Lower lobe of right lung (tissue), 2 donors: ENCODE measurements at regions not wholly inside any gene's neighbourhood (a gene's known extent, or its start where the extent isn't known, plus 50 kb on each side); places are given as distances from the start of the nearest gene placed in this dataset.

ENCODE experiments used
- ATAC-seq, 2 donors: fragments of 200-7000 bp; cut with Tn5 transposase; one replicate each; pipeline ENCODE4 v1.9.1; 2020 to 2022; ENCODE audit warnings: mild to moderate bottlenecking in 2 of 2, moderate library complexity in 2 of 2
- DNase-seq: peaks from one replicate; pipeline ENCODE4 v3.0.0-alpha.2; 2020
- H3K27ac ChIP-seq: fragments of 200-600 bp; one replicate; pipeline ENCODE4 v1.8.0; 2022
- H3K27me3 ChIP-seq: fragments of 200-600 bp; one replicate; pipeline ENCODE4 v1.8.0; 2022; ENCODE audit warnings: low read depth
- H3K36me3 ChIP-seq: fragments of 200-600 bp; one replicate; pipeline ENCODE4 v1.8.0; 2022; ENCODE audit warnings: mild to moderate bottlenecking
- H3K4me1 ChIP-seq: fragments of 200-600 bp; one replicate; pipeline ENCODE4 v1.8.0; 2022
- H3K4me3 ChIP-seq: fragments of 200-600 bp; one replicate; pipeline ENCODE4 v1.8.0; 2022; ENCODE audit warnings: mild to moderate bottlenecking
- H3K9me3 ChIP-seq: fragments of 200-600 bp; one replicate; pipeline ENCODE4 v1.8.0; 2022
- CTCF ChIP-seq: fragments of 200-600 bp; IDR thresholded peaks from one replicate; pipeline ENCODE4 v1.8.0; 2022; ENCODE audit warnings: antibody characterized with exemption, mild to moderate bottlenecking
- intact Hi-C: fragments of 100-400 bp; cut with DNase I; formaldehyde crosslinking; loops from one replicate; pipeline ENCODE4 v1.11.0; 2022
- donor health status: DM: no; HTN: yes; CAD: no; lungs with severe emphysema.

- no peaks in the 10 kb centered on the region for H3K4me1 ChIP-seq
- ATAC-seq (no peak), DNase-seq (no peak)
- H3K9me3 ChIP-seq, result no peaks in the 10 kb centered on the region
- no peaks in the 10 kb centered on the region for H3K36me3 ChIP-seq
- no peaks in the 10 kb centered on the region for H3K27me3 ChIP-seq
- H3K27ac ChIP-seq, result no peak overlapping the region
- no peak for TF ChIP-seq CTCF
- no peak overlapping the region for H3K4me3 ChIP-seq
- intact Hi-C loops, result no loop called here
Measured at GRCh38 chr7:96501318-96501717, 179.4 kb upstream of the SLC25A13 start.

- Histone ChIP-seq H3K4me3 (no peak overlapping the region), H3K27me3 (no peaks in the 10 kb centered on the region), H3K36me3 (no peaks in the 10 kb centered on the region), H3K27ac (no peak overlapping the region), H3K4me1 (no peaks in the 10 kb centered on the region), H3K9me3 (no peaks in the 10 kb centered on the region)
- DNase-seq, result no peak
- no peak for ATAC-seq
- TF ChIP-seq CTCF, result no peak
- intact Hi-C loops, result no loop called here
Measured at GRCh38 chr7:96499532-96499931, 177.6 kb upstream of the SLC25A13 start.

GRCh38 chr7:96497567-96497966 lies 175.7 kb upstream of the SLC25A13 start:
- intact Hi-C loops, result no loop called here
- no peaks in the 10 kb centered on the region for H3K9me3 ChIP-seq
- H3K27me3 ChIP-seq, result no peaks in the 10 kb centered on the region
- no peaks in the 10 kb centered on the region for H3K4me1 ChIP-seq
- TF ChIP-seq CTCF, result no peak
- ATAC-seq, result no peak
- H3K4me3 ChIP-seq, result no peak overlapping the region
- DNase-seq, result no peak
- no peak overlapping the region for H3K27ac ChIP-seq
- H3K36me3 ChIP-seq, result no peaks in the 10 kb centered on the region

- no peak for TF ChIP-seq CTCF
- no peaks in the 10 kb centered on the region for H3K36me3 ChIP-seq
- H3K4me1 ChIP-seq, result no peaks in the 10 kb centered on the region
- H3K27me3 ChIP-seq, result no peaks in the 10 kb centered on the region
- intact Hi-C loops, result no loop called here
- no peak overlapping the region for H3K27ac ChIP-seq
- no peak for ATAC-seq
- DNase-seq, result no peak
- H3K4me3 ChIP-seq, result no peak overlapping the region
- H3K9me3 ChIP-seq, result no peaks in the 10 kb centered on the region
Measured at GRCh38 chr7:96495751-96496216, 173.9 kb upstream of the SLC25A13 start.

- ATAC-seq (no peak), DNase-seq (no peak)
- H3K27ac ChIP-seq, result no peak overlapping the region
- intact Hi-C loops, result no loop called here
- H3K36me3 ChIP-seq, result no peaks in the 10 kb centered on the region
- H3K4me3 ChIP-seq, result no peak overlapping the region
- TF ChIP-seq CTCF, result no peak
- H3K4me1 ChIP-seq, result no peaks in the 10 kb centered on the region
- H3K9me3 ChIP-seq, result no peaks in the 10 kb centered on the region
- no peaks in the 10 kb centered on the region for H3K27me3 ChIP-seq
Measured at GRCh38 chr7:96486681-96487080, 164.8 kb upstream of the SLC25A13 start.

- Histone ChIP-seq H3K27ac (no peak overlapping the region), H3K9me3 (no peaks in the 10 kb centered on the region), H3K4me3 (no peak overlapping the region), H3K27me3 (no peaks in the 10 kb centered on the region), H3K36me3 (no peaks in the 10 kb centered on the region), H3K4me1 (no peaks in the 10 kb centered on the region)
- ATAC-seq (no peak), DNase-seq (no peak)
- intact Hi-C loops, result no loop called here
- TF ChIP-seq CTCF, result no peak
Measured at GRCh38 chr7:96484845-96485244, 162.9 kb upstream of the SLC25A13 start.
